GM19372 (cell line): ENCODE measurements at regions not wholly inside any gene's neighbourhood (a gene's known extent, or its start where the extent isn't known, plus 50 kb on each side); places are given as distances from the start of the nearest gene placed in this dataset.

Source experiments
- ATAC-seq: cut with Tn5 transposase; IDR thresholded peaks from one replicate; pipeline ENCODE4 v1.9.1; 2021; ENCODE audit warnings: mild to moderate bottlenecking, low read depth, moderate library complexity; ENCODE audit not compliant: unreplicated experiment

DNA sequence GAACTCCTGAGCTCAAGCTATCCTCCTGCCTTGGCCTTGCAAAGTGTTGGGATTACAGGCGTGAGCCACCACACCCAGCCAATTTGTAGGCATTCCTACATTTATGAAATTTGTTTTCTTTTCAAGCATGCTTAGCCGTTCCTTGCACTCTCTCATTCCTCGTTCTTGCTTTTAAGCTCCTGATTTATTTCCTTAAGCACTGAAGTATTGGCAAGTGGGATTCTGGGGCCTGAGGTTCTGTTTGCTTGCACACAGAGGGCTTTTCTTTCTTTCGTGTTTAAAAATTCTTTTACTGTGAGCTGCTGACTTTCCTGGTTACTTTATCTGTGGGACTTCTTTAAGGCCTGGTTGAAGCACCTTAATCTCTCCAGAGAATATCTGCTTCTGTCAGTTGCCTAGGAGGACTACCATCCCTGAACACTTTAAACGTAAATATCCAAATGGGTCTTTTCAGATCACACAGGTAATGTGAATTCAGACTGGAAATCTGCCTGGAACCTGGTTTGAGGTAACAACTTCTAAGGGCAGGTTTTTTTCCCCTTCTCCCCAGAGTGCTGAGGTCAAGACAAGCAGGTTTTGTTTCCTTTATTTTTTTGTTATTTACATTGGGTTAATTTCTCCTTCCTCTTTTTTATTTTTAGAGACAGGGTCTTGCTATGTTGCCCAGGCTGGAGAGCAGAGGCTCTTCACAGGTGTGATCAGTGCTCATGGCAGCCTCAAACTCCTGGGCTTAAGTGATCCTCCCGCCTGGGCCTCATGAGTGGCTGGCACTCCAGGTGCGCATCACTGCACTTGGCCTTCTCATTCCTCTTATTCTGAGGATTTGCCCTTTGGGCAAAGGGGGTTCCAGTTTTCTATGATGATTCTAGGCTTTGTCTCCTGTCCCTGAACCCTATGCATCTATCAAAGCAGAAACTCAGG is 102.9 kb downstream of the PFKFB3 start:
- no peak for ATAC-seq

DNA sequence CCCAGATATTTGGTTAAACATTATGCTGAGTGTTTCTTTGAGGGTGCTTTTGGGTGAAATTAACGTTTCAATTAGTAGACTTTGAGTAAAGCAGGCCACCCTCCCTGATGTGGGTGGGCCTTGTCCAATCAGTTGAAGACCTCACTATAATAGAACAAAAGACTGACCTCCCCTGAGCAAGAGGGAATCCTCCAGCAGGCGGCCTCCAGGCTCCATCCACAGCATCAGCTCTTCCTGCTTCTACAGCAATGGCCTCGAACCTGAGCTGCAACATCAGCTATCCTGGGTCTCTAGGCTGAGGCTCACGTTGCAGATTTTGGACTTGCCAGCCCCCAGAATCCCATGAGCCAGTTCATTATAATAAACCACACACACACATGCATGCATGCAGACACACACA is 104.2 kb downstream of the PFKFB3 start:
- no peak for ATAC-seq

- ATAC-seq, result no peak
These were observed 107.1 kb downstream of the PFKFB3 start for GRCh38 chr10:6309816-6310215.

DNA sequence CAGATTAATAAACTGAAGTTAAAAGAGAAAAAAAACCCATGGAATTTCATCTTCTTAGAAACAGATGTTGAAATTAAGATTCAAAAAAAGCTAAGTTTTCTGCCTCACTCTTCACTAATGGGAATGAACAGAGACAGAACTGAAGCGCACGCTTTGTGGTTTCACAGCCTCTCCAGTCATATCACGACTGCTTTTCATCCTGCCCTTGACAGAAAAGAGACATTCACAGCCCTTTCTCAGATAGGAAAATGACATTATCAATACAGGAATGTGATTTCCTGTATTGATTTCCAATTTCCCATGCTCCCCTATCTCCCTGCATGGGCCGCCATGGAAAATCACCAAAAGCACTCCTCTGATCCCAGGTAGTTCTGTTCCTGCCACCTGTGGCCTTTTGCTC is 108.2 kb downstream of the PFKFB3 start:
- no peak for ATAC-seq

DNA sequence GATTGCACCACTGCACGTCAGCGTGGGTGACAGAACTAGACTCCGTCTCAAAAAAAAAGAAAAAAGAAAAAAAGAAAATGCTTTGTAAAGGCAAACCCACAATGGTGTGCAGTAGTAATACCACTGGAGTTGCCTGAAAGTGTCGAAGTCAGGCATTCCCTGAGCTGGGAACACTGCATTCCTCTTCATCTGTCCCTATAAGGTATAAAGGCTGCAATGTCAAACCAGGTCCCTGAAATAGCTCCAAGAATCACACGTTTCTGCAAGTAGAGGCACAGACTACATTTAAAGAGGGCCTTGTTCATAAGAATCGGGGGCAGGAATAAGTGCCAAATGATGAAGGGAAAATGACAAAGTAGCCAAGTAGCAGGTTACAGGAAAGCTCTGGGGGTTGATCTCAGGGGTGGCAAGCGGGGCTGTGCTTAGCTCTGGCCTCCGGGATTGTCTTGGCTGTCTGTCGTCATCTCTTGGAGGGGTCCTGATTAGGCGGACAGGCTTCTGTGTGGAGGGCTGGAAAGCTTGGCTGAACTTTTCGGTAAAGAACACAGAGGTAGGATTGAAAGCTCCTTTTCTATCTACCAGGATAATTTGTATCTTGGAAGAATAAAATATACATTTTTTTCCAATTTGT is 109.1 kb downstream of the PFKFB3 start:
- ATAC-seq, result no peak

DNA sequence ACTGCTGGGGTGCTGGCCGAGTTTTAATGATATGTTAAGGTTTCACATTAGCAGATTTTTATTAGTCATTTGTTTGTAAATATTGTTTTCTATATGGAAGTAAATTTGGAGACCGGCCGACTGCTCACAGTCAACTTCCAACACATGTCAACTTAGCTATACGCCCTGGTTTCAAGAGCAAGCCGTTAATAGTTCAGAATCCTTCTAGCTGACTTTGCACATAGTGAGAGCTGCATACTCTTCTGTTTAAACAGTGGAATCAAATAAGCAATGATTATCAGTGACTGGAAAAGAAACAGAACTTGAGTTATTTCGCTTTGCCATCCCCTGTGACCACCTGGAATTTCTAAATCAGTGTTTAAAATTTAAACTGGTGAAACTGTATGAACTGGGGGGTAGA is 109.9 kb downstream of the PFKFB3 start:
- no peak for ATAC-seq

DNA sequence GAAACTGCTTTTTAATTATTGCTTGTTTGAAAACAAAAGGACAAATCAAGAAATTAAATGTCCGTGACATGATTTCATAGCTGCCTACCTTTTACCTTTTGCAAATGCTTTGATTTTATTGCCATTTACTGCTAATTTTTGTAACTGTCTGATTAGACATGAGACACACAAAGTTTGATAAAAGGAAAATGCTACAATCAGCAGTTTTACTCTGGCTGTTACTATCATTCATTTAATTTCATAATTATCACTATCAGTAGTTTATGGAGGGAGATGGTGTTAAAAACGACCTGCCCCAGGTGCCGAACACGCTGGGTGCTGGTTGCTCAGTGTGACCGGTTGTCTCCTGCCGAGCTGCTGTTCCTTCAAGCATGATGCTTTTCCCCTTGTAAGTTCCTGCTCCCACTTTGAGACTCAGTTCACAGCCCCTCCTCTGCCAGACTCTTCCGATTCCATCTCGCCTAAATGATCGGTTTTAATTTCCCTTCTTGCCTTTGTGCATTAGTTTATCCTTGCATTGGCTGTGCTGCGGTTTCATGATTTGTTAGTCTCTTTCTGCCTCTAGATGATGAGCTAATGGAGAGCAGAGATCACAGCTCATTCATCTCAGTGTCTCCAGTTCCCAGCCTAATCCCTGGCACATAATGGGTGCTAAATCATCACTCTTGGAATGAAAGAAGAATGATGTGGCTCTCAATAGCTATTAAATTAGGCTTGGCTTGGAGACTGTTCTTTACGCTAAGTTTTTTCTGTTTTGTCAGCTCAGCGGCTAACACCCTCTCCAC is 110.6 kb downstream of the PFKFB3 start:
- no peak for ATAC-seq

- ATAC-seq, result no peak
These were observed 112.0 kb downstream of the PFKFB3 start for GRCh38 chr10:6314620-6315205.

DNA sequence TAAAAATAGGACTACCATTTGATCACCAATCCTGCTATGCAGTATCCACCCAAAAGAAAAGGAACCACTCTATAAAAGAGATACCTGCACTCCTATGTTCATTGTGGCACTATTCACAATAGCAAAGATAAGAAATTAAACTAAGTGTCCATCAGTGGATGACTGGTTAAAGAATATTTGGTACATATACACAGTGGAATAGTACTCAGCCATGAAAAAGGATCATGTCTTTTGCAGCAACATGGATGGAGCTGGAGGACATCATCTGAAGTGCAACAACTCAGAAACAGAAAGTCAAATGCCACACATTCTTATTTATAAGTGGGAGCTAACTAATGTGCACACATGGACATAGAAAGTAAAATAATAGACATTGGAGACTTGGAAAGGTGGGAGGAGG is 116.4 kb downstream of the PFKFB3 start:
- ATAC-seq, result no peak

DNA sequence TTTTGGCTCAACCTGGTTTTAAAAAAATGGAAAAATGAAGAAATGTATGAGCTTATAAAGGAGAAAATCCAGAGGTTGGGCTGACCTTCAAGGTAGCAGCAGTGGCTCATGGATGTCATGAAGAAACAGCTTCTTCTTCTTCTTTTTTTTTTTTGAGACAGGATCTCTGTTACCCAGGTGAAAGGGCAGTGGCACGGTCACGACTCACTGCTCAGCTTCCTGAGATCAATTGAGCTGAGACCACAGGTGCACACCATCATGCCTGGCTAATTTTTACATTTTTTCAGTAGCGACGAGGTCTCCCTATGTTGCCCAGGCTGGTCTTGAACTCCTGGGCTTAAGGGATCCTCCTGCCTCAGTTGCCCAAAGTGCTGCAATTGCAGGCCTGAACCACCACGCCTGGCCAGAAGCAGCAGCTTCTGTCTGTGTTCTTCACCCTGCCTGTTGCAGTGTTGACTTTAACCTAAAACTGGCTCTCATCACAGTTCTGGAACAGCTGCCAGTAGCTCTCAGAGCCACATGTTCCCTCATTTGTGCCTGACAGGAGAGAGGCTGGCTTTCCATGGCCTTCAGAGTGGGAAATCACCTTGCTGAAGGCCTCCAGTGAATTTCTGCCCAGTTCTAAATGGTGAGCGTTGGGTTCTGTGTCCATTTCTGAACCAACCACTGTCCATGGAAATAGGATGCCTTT is 117.7 kb downstream of the PFKFB3 start:
- peak; percentile 59 for ATAC-seq

DNA sequence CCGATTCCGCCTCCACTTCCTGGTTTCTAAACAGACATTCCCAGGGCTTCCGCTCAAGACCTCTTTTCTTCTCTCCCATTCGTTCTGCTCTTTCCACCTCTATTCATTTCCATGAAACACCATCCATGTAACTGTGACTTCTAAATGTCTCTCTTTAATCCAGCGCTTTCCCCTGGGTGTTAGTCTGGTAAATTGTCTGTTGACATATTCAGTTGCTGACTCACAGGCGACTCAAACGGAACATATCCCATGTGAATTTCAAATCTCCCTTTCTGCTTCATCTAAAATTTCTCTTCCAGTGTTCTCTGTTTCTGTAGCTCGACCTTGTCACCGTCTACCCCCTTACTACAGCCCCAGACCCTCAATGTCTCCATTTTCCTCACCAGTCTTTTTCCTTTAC is 119.1 kb downstream of the PFKFB3 start:
- no peak for ATAC-seq

DNA sequence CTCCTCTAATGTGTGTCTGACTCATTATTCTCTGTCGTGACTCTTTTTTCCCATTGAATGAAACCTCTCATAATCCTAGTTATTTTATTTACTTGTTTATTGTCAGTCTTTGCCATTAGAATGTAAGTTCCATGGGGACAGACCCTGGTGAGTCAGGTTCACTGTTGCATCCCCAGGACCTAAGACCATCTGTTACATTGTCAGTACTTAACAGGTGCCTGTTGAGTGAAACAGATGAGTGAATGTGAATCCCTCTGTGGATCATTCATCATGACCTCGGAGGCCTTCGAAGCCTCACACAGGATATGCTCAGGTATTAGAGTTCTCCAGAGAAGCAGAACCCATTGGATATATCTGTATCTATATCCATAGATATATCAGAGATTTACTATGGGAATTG is 120.1 kb downstream of the PFKFB3 start:
- ATAC-seq, result no peak

DNA sequence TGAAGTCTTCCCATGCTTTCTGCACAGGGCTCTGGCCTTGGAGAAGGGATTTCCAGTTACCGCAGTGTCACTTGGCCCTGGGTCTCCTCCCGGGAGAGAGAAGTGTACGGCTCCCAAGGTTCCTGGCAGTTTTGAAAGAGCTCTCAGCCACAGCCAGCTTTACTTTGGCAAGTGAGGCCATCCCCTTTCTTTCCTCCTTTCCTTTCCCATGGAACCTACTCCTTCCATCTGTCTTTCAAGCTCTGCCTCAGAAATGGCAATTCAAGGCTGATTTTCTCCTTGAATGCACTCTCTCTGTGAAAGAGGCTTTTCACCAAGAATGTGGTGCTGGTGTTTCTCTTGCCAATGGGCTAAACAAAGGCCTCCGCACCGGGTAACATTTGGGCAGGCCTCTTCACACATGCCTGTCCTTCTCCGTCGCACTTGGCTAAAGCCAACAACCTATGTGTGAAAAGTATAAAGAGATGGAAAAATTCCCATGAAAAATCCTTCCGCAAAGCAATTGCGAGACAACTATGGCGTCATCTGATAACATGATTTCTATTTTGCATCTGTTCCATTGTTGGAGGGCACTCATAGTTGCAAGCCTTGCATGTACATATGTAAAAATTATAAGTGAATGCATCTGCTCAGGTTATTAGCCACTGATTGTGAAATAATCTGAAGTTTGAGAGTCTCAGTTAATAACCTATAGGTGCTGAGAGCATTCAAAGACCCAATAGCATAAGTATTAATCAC is 125.4 kb downstream of the PFKFB3 start:
- ATAC-seq, result no peak

GRCh38 chr10:6328699-6329423 is 126.1 kb downstream of the PFKFB3 start:
- ATAC-seq, result no peak

- ATAC-seq, result no peak
These were observed 130.4 kb downstream of the PFKFB3 start for GRCh38 chr10:6333086-6333485.

DNA sequence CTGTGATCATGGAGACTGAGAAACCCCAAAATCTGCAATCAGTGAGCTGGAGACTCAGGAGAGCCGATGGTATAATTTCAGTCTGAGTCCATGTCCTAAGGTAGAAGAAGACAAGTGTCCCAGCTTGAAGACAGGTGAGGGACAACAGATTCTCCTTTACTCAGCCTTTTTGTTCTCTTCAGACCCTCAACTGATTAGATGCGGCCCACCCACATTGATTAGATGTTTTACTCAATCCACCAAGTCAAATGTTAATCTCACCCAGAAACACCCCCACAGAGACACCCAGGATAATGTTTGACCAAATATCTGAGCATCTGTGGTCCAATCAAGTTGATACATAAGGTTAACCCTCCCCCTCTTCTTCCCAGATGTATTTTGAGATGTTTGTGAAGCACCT is 131.2 kb downstream of the PFKFB3 start:
- ATAC-seq, result no peak

DNA sequence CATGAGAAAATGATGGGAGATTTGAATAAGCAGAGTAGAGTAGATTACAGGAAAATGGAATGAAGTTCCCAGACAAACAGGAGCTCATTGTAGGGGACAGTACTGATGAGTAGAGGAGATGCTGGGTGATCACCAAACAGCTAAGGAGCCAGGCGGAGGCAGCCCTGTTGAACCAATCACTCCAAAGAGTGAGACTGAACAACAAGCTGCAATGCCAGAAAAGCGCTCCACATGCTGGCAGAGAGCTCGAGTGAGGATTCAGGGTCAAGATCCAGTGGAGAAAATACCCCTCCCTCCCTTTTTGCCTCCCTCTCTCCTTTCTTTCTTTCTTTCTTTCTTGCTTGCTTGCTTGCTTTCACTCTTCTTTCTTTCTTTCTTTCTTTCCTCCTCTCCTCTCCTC is 133.3 kb downstream of the PFKFB3 start:
- no peak for ATAC-seq

- no peak for ATAC-seq
These were observed 134.7 kb downstream of the PFKFB3 start for GRCh38 chr10:6337382-6337781.

DNA sequence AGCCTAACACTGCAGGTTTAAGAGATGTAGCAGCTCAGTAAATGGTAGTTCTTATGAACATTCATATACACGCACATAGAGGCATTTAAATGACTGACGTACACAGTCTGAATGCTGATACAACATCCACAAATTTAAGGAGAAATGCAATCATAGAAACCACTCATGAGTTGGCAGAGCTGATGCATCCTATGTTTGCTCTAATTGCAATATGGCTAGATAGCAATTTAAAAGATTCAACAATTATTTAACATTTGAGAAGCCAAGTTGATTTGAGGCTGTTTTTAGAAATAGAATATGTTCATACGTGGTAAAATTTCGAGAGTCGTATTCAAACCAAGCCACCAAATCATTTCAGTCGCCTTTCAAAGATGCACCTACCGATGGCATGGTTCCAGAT is 135.6 kb downstream of the PFKFB3 start:
- ATAC-seq, result no peak
